ENCODE measurements at regions not wholly inside any gene's neighbourhood (a gene's known extent, or its start where the extent isn't known, plus 50 kb on each side); places are given as distances from the start of the nearest gene placed in this dataset.

- TF ChIP-seq POLR2AphosphoS5 (IDR thresholded peaks at IDR 0.05; ENCODE audit: low read depth, low read length): no peak
- TF ChIP-seq REST (IDR thresholded peaks at IDR 0.05; ENCODE audit: insufficient read depth in 1 of 2, low read depth in 2 of 2, low read length in 2 of 2): no peak
Observed at GRCh38 chr14:49980027-49980426, 87.1 kb downstream of the ARF6 start.

Measured in PFSK-1 (cell line).